ENCODE measurements at regions not wholly inside any gene's neighbourhood (a gene's known extent, or its start where the extent isn't known, plus 50 kb on each side); places are given as distances from the start of the nearest gene placed in this dataset.

- DNase-seq (ENCODE audit: low spot score), result no peak
Observed at GRCh38 chr2:147473075-147473474, 371.8 kb upstream of the ACVR2A start.

- DNase-seq (ENCODE audit: low spot score), result no peak
Observed at GRCh38 chr2:147471126-147471525, 373.7 kb upstream of the ACVR2A start.

- no peak for DNase-seq (ENCODE audit: low spot score)
Observed at GRCh38 chr2:147469471-147469870, 375.4 kb upstream of the ACVR2A start.

- DNase-seq (ENCODE audit: low spot score), result no peak
Observed at GRCh38 chr2:147468963-147469362, 375.9 kb upstream of the ACVR2A start.

DNA sequence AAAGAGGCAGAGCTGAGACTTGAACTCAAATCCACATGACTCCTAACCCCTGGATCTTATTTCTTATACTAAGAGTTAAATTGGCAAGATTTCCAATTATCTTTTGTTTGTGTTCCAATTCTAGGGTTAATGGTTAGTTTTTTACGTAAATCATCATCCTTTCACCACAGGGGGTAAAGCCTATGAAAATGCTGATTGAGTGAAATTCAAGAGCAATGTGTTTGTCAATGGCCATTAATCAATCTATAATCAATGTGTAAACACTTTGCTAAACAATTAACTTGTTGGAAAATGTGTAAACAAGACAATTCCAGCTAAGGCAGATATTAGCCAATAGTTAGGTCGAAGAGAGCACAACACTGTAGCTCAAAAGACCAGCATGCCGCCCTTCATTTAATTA, 376.5 kb upstream of the ACVR2A start:
- DNase-seq (ENCODE audit: low spot score), result no peak

- DNase-seq (ENCODE audit: low spot score), result no peak
Observed at GRCh38 chr2:147467441-147467840, 377.4 kb upstream of the ACVR2A start.

GRCh38 chr2:147464737-147465357, 380.0 kb upstream of the ACVR2A start:
- DNase-seq (ENCODE audit: low spot score), result no peak

- no peak for DNase-seq (ENCODE audit: low spot score)
Observed at GRCh38 chr2:147463881-147464520, 380.8 kb upstream of the ACVR2A start.

DNA sequence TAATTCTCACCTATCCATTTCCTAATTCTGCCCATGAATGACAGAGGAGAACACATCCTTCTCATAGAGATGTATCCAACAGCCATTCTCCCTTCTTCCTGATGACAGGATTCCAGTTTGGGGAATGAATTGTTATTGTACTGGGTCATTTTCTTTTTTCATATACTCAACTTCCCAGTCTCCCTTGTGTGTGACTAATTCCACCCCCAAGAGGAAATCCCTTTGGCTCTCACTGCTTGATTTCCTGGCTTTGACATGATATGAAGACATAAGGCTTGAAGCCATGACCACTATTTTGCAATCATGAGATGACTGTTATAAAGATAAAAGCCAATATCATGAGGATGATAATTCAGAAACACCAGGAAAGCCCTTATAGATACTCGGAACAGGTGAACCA, 384.7 kb upstream of the ACVR2A start:
- no peak for DNase-seq (ENCODE audit: low spot score)

DNA sequence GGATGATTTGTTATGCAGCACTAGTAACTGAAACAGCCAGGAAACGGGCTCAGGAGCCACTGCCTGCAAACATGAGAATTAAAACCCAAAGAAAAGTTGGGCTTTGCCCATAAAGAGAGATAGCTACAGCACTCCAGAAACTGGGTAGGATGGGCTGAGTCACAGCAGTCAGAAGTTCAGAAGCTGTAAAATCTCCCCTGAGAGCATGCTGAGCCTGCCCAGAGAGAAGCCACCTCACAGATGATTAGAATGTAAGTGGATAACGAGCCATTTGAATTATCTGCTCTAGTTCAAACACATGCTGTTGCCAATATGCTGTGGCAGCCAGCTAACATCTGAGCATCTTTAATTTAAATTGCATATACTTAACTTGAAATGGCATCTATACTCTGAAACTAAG, 388.1 kb upstream of the ACVR2A start:
- no peak for DNase-seq (ENCODE audit: low spot score)

DNA sequence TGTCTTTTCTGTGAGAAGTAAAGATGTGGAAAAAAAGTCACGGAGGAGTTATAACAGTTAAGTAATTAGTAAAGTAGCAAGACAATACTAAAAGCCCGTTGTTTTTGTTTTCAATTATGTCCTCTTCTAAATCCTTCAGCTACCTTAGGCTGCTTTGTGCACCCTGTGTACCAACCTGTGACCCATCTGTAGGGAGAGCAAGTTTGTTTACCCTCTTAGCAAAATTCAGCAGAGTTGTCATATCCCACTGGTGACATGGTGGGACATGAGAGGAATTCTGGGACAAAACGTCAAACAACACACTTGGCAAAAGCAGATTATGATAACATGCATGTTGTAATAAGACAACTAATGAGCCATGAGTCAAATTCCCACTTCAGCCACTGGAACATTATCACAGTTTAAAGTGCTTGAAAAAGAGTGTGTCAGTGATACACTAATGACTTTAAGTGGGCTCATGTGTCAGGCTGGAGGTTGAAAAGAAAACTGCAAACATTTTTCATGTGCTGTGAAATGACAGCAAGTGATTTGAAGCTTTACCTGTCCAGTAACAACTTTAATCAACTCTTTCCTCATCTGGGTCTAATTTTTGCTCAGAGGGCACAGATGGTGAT, 392.8 kb upstream of the ACVR2A start:
- no peak for DNase-seq (ENCODE audit: low spot score)

GRCh38 chr2:147450661-147451510, 393.9 kb upstream of the ACVR2A start:
- no peak for DNase-seq (ENCODE audit: low spot score)

- DNase-seq (ENCODE audit: low spot score), result no peak
Observed at GRCh38 chr2:147449323-147449991, 395.4 kb upstream of the ACVR2A start.

DNA sequence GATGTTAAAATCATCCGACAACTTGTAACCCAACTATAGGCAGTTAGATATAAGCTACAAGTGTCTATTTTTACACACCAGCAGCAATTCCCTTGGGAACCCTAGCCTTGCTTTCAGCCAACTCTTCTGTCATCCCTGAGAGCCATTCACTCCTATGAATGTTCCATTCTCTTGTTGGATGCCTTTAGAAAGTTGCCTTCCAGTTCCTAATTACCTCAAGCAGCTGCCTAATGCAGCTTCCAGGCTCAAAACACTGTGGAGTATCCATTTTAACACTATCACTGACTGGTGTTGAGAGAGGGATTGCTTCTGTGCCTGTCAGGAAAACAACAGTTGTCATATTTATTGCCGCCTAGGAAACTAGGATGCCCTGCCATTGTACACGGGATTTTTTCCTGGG, 402.0 kb upstream of the ACVR2A start:
- DNase-seq (ENCODE audit: low spot score), result no peak

DNA sequence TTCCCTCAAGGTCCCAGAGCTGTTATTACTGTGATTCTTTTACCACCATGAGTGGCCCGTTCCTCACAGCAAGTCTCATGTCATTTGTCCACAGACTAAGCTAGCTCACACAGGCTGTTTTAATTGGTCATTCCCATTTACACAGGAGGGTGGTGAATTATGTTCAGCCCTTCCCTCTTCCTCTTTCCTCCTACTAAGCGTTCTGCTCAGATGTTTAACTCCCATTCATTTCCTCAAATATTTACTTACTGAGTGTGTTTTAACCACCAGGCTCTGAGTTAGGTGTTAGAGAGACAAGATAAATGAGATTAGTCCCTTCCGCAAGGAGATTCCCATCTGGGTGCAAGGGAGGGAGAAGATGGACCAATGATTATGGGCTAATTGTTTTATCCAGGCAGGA, 403.6 kb upstream of the ACVR2A start:
- no peak for DNase-seq (ENCODE audit: low spot score)

DNA sequence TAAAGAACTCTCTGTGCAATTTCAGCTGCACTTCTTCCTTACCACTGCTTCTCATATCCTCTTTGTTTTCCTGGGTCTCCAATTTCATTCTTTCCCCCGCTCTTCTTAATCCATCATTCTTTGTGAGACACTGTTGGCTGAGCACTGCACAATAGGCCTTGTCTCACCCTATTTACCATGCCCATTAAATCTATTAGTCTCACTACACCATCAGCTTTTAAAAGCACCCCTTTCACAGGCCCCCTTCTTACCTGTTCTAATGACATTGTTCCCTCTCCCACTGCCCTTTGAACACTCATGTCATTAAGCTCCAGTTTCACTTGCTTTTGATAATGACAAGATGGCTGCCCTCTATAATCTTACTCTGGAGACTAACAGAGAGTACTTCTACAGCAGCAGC, 404.1 kb upstream of the ACVR2A start:
- DNase-seq (ENCODE audit: low spot score), result no peak

GRCh38 chr2:147439986-147440385, 404.8 kb upstream of the ACVR2A start:
- no peak for DNase-seq (ENCODE audit: low spot score)

GRCh38 chr2:147438882-147439281, 405.9 kb upstream of the ACVR2A start:
- DNase-seq (ENCODE audit: low spot score), result no peak

GRCh38 chr2:147433822-147434221, 411.0 kb upstream of the ACVR2A start:
- no peak for DNase-seq (ENCODE audit: low spot score)

- no peak for DNase-seq (ENCODE audit: low spot score)
Observed at GRCh38 chr2:147430408-147430807, 414.4 kb upstream of the ACVR2A start.

- no peak for DNase-seq (ENCODE audit: low spot score)
Observed at GRCh38 chr2:147428120-147428747, 416.6 kb upstream of the ACVR2A start.

All from mesenteric fat pad (tissue), 1 donor.